H1 (cell line): ENCODE measurements at regions not wholly inside any gene's neighbourhood (a gene's known extent, or its start where the extent isn't known, plus 50 kb on each side); places are given as distances from the start of the nearest gene placed in this dataset.

Source experiments
- CTCF ChIA-PET: fragments of 300-600 bp; sonication (Branson Sonifier 250); formaldehyde crosslinking; loops from one replicate; lab custom pipeline; 2021; ENCODE audit not compliant: partially characterized antibody; lab: Charles Lee
- POLR2A ChIA-PET: fragments of 300-600 bp; sonication (Branson Sonifier 250); formaldehyde crosslinking; loops from one replicate; lab custom pipeline; 2021; ENCODE audit warnings: inconsistent platforms; ENCODE audit not compliant: partially characterized antibody; lab: Charles Lee
- DNase-seq, 2 experiments: peaks; one replicate each; pipeline versions ENCODE4 v3.0.0 to v3.0.0-alpha.2; 2010 to 2022; ENCODE audit warnings: low spot score in 2 of 2, low read depth in 1 of 2, mixed read lengths in 1 of 2
- FAIRE-seq: peaks from 2 replicates; lab custom pipeline; 2011; peaks lifted over from hg19 to GRCh38; lab: Jason Lieb, UNC
- H2AFZ ChIP-seq: 2 replicates; pipeline ENCODE4 v1.8.1; 2012; ENCODE audit warnings: low read length, inconsistent platforms
- H2AK5ac ChIP-seq: 2 replicates; pipeline ENCODE4 v1.6.1; 2013; ENCODE audit warnings: low read depth, low read length
- H2BK120ac ChIP-seq: replicated peaks from 2 replicates; pipeline ENCODE3; 2013; ENCODE audit warnings: low read depth, low read length, inconsistent platforms
- H2BK12ac ChIP-seq: 2 replicates; pipeline ENCODE4 v1.6.1; 2013; ENCODE audit warnings: low read depth, low read length
- H2BK15ac ChIP-seq: 2 replicates; pipeline ENCODE4 v1.6.1; 2013; ENCODE audit warnings: low read length
- H2BK20ac ChIP-seq: 2 replicates; pipeline ENCODE4 v1.6.1; 2013; ENCODE audit warnings: low read length
- H2BK5ac ChIP-seq: 2 replicates; pipeline ENCODE4 v1.6.1; 2013; ENCODE audit warnings: low read depth, low read length
- H3K14ac ChIP-seq: 2 replicates; pipeline ENCODE4 v1.6.1; 2013; ENCODE audit warnings: inconsistent platforms; ENCODE audit not compliant: insufficient read length
- H3K18ac ChIP-seq: 2 replicates; pipeline ENCODE4 v1.6.1; 2013; ENCODE audit warnings: low read length; ENCODE audit errors: extremely low read depth
- H3K23ac ChIP-seq: 2 replicates; pipeline ENCODE4 v1.6.1; 2013; ENCODE audit warnings: inconsistent platforms; ENCODE audit not compliant: insufficient read length
- H3K23me2 ChIP-seq: 2 replicates; pipeline ENCODE4 v1.6.1; 2013; ENCODE audit warnings: low read depth, low read length
- H3K27ac ChIP-seq: 2 replicates; pipeline ENCODE4 v1.6.1; 2011; ENCODE audit warnings: low read depth, low read length, inconsistent platforms
- H3K27me3 ChIP-seq, 4 experiments: replicated peaks in 1 of 4; 1 replicate in 1 of 4; 2 replicates in 3 of 4; pipeline versions ENCODE4 v1.6.1 to v1.8.1; 2011 to 2013; ENCODE audit warnings: low read length in 3 of 4, mild to moderate bottlenecking in 3 of 4, inconsistent platforms in 2 of 4, mixed read lengths in 2 of 4, moderate library complexity in 1 of 4; ENCODE audit not compliant: control insufficient read depth in 3 of 4, insufficient read depth in 3 of 4; ENCODE audit errors: extremely low read depth in 1 of 4
- H3K36me3 ChIP-seq, 4 experiments: 2 replicates each; pipeline versions ENCODE4 v1.6.1 to v1.8.1; 2011 to 2013; ENCODE audit warnings: mild to moderate bottlenecking in 4 of 4, low read length in 3 of 4, moderate library complexity in 2 of 4, control low read depth in 1 of 4, inconsistent platforms in 1 of 4; ENCODE audit not compliant: insufficient read depth in 4 of 4, control insufficient read depth in 2 of 4
- H3K4ac ChIP-seq: replicated peaks from 2 replicates; pipeline ENCODE3; 2013; ENCODE audit warnings: low read length, low read depth, mixed read lengths, inconsistent platforms; ENCODE audit not compliant: insufficient read length
- H3K4me1 ChIP-seq, 4 experiments: replicated peaks in 1 of 4; 1 replicate in 1 of 4; 2 replicates in 3 of 4; pipeline versions ENCODE4 v1.6.1 to v1.8.1; 2011 to 2013; ENCODE audit warnings: low read length in 3 of 4, inconsistent platforms in 2 of 4, mixed read lengths in 1 of 4; ENCODE audit not compliant: insufficient read depth in 4 of 4, control insufficient read depth in 3 of 4
- H3K4me2 ChIP-seq, 2 experiments: 2 replicates each; pipeline versions ENCODE4 v1.6.1 to v1.8.1; 2011 to 2013; ENCODE audit warnings: low read depth in 2 of 2, low read length in 2 of 2, control low read depth in 1 of 2, inconsistent platforms in 1 of 2, mild to moderate bottlenecking in 1 of 2; ENCODE audit not compliant: insufficient read depth in 1 of 2
- H3K4me3 ChIP-seq, 4 experiments: fragments of 200-600, 300-600 bp in 1 of 4; sonication (generic), shearing (Covaris generic), sonication (Bioruptor Twin) in 1 of 4; 2 replicates each; pipeline versions ENCODE4 v1.5.1 to v1.8.1; 2011 to 2016; ENCODE audit warnings: low read length in 4 of 4, low read depth in 3 of 4, control low read depth in 2 of 4, inconsistent platforms in 2 of 4, mild to moderate bottlenecking in 2 of 4, mixed read lengths in 1 of 4, moderate library complexity in 1 of 4; ENCODE audit not compliant: insufficient read depth in 2 of 4; ENCODE audit errors: extremely low read depth in 1 of 4
- H3K56ac ChIP-seq: replicated peaks from 2 replicates; pipeline ENCODE3; 2013; ENCODE audit warnings: low read depth, mild to moderate bottlenecking, mixed read lengths, low read length, inconsistent platforms; ENCODE audit not compliant: insufficient read length
- H3K79me1 ChIP-seq: 2 replicates; pipeline ENCODE4 v1.6.1; 2013; ENCODE audit warnings: low read depth, low read length, control low read depth
- H3K79me2 ChIP-seq, 2 experiments: 2 replicates each; pipeline versions ENCODE4 v1.6.1 to v1.8.1; 2012 to 2013; ENCODE audit warnings: low read length in 2 of 2, mild to moderate bottlenecking in 2 of 2, inconsistent platforms in 1 of 2; ENCODE audit not compliant: insufficient read depth in 2 of 2, control insufficient read depth in 1 of 2
- H3K9ac ChIP-seq, 4 experiments: replicated peaks in 1 of 4; 1 replicate in 1 of 4; 2 replicates in 3 of 4; pipeline versions ENCODE4 v1.6.1 to v1.8.1; 2011 to 2013; ENCODE audit warnings: low read depth in 3 of 4, low read length in 3 of 4, control low read depth in 2 of 4, mild to moderate bottlenecking in 2 of 4, moderate library complexity in 2 of 4, inconsistent platforms in 1 of 4; ENCODE audit errors: extremely low read depth in 1 of 4
- H3K9me3 ChIP-seq, 2 experiments: 2 replicates each; pipeline versions ENCODE4 v1.6.1 to v1.8.1; 2012 to 2013; ENCODE audit warnings: mild to moderate bottlenecking in 2 of 2, moderate library complexity in 2 of 2, control low read depth in 1 of 2, inconsistent platforms in 1 of 2, low read depth in 1 of 2, low read length in 1 of 2, mixed read lengths in 1 of 2; ENCODE audit not compliant: insufficient read depth in 2 of 2
- H4K20me1 ChIP-seq, 2 experiments: replicated peaks in 1 of 2; 2 replicates each; pipeline versions ENCODE3 to v1.8.1; 2011 to 2013; ENCODE audit warnings: inconsistent platforms in 2 of 2, low read length in 2 of 2, mild to moderate bottlenecking in 1 of 2; ENCODE audit not compliant: insufficient read depth in 2 of 2, control insufficient read depth in 1 of 2
- H4K5ac ChIP-seq: 2 replicates; pipeline ENCODE4 v1.6.1; 2013; ENCODE audit warnings: low read length, low read depth, mixed read lengths, inconsistent platforms; ENCODE audit not compliant: insufficient read length
- H4K8ac ChIP-seq: 2 replicates; pipeline ENCODE4 v1.8.0; 2013; ENCODE audit warnings: mild to moderate bottlenecking, moderate library complexity, low read length, inconsistent platforms; ENCODE audit not compliant: insufficient read depth; ENCODE audit errors: extremely low read depth
- H4K91ac ChIP-seq: replicated peaks from 2 replicates; pipeline ENCODE3; 2013; ENCODE audit warnings: low read length, mixed read lengths, inconsistent platforms; ENCODE audit not compliant: insufficient read length
- ATF3 ChIP-seq: IDR thresholded peaks from 2 replicates; pipeline ENCODE4 v1.6.1; 2011; ENCODE audit warnings: low read depth, mild to moderate bottlenecking, low read length; ENCODE audit not compliant: insufficient read depth
- HDAC6 ChIP-seq: IDR thresholded peaks from one replicate; pipeline ENCODE4 v1.7.1; 2012; ENCODE audit warnings: low read depth, mild to moderate bottlenecking, inconsistent platforms, low read length, moderate library complexity
- KDM5A ChIP-seq: fragments of 200-600 bp; IDR thresholded peaks from 2 replicates; pipeline ENCODE4 v1.7.1; 2012; ENCODE audit warnings: mild to moderate bottlenecking, low read length, inconsistent platforms, mixed read lengths
- NANOG ChIP-seq: IDR thresholded peaks from 2 replicates; pipeline ENCODE4 v1.6.1; 2011; ENCODE audit warnings: low read length, low read depth, mild to moderate bottlenecking, inconsistent platforms; ENCODE audit not compliant: insufficient read depth, poor library complexity, severe bottlenecking
- RBBP5 ChIP-seq: IDR thresholded peaks from 2 replicates; pipeline ENCODE4 v1.7.1; 2012; ENCODE audit warnings: low read depth, mild to moderate bottlenecking, inconsistent platforms, low read length, moderate library complexity, borderline replicate concordance
- RFX5 ChIP-seq: IDR thresholded peaks from 2 replicates; pipeline ENCODE4 v1.6.1; 2011; ENCODE audit warnings: low read depth, low read length, improper control_type of control experiment, borderline replicate concordance
- RNF2 ChIP-seq: fragments of 200-900, 300-1000 bp; sonication (generic); IDR thresholded peaks from 2 replicates; pipeline ENCODE4 v1.7.1; 2016; ENCODE audit warnings: borderline replicate concordance, low read depth, mild to moderate bottlenecking, antibody characterized with exemption, low read length; ENCODE audit not compliant: poor library complexity, severe bottlenecking; ENCODE audit errors: missing control alignments
- SRF ChIP-seq: IDR thresholded peaks from 2 replicates; pipeline ENCODE4 v1.6.1; 2011; ENCODE audit warnings: mild to moderate bottlenecking, low read depth, low read length, moderate library complexity
- TBP ChIP-seq: IDR thresholded peaks from 2 replicates; pipeline ENCODE4 v1.6.1; 2011; ENCODE audit warnings: low read depth, low read length, improper control_type of control experiment
- WGBS, 2 experiments: shearing (Covaris generic) in 1 of 2; methylation state at CpG; one replicate each; pipeline versions ENCODE4 v1.1.6 to v1.1.7; 2013 to 2015; ENCODE audit warnings: low lambda C conversion rate in 2 of 2, mixed read lengths in 2 of 2, inconsistent platforms in 1 of 2, low coverage in 1 of 2, missing lambda C conversion rate in 1 of 2; ENCODE audit not compliant: insufficient replicate concordance in 2 of 2, insufficient coverage in 1 of 2, insufficient read length in 1 of 2; ENCODE audit errors: extremely low coverage in 1 of 2, missing lambda C conversion rate in 1 of 2; 5-methylcytosine and 5-hydroxymethylcytosine counted together

- H2BK5ac ChIP-seq = no peak overlapping the region
- 86% methylated on average over 7 of the region's 7 CpGs; no CpG with 5 or more reads in 1 of the 2 experiments for WGBS, 2 experiments
- POLR2A ChIA-PET = no interaction called here
Observed at GRCh38 chr2:114076961-114077360, 187.1 kb downstream of the ACTR3 start.

More at GRCh38 chr2:114076961-114077360, 187.1 kb downstream of the ACTR3 start:
- H3K27ac ChIP-seq = no peak overlapping the region
- H4K5ac ChIP-seq = no peak overlapping the region
- H3K4me1 ChIP-seq = no peaks in the 10 kb centered on the region
- no peak overlapping the region for H3K18ac ChIP-seq
- no peak overlapping the region for H3K4me3 ChIP-seq
- no peak for FAIRE-seq
- no peak overlapping the region for H2BK12ac ChIP-seq
- TF ChIP-seq KDM5A = no peak
- no peak for TF ChIP-seq NANOG
- no peak for TF ChIP-seq TBP
- no peak for TF ChIP-seq RFX5
- TF ChIP-seq RNF2 = no peak
- no peak for TF ChIP-seq RBBP5
- no peak for TF ChIP-seq ATF3
- no peak for TF ChIP-seq SRF
- TF ChIP-seq HDAC6 = no peak
- TF ChIP-seq, all 59 proteins: peak for 0
- Histone ChIP-seq H3K23me2 (no peaks in the 10 kb centered on the region; the same call in 1 of the 2 replicates), H3K23ac (no peak overlapping the region), H2AK5ac (no peak overlapping the region), H3K56ac (no peak overlapping the region), H3K9me3 (no peaks in the 10 kb centered on the region; a peak in 1 of 4 replicates), H2BK15ac (no peak overlapping the region), H3K4me2 (no peak overlapping the region), H3K9ac (no peak overlapping the region), H2BK20ac (no peak overlapping the region), H4K8ac (no peak overlapping the region), H3K36me3 (no peaks in the 10 kb centered on the region), H3K14ac (no peak overlapping the region), H2BK120ac (no peak overlapping the region), H3K27me3 (no peaks in the 10 kb centered on the region), H4K20me1 (no peaks in the 10 kb centered on the region), H2AFZ (peak overlapping the region; percentile 53; the same call in 1 of the 2 replicates), H3K79me1 (no peaks in the 10 kb centered on the region), H4K91ac (no peak overlapping the region), H3K4ac (no peak overlapping the region), H3K79me2 (no peaks in the 10 kb centered on the region)
- CTCF ChIA-PET = no interaction called here
- no peak for DNase-seq
